ENCODE measurements at regions not wholly inside any gene's neighbourhood (a gene's known extent, or its start where the extent isn't known, plus 50 kb on each side); places are given as distances from the start of the nearest gene placed in this dataset.

DNA sequence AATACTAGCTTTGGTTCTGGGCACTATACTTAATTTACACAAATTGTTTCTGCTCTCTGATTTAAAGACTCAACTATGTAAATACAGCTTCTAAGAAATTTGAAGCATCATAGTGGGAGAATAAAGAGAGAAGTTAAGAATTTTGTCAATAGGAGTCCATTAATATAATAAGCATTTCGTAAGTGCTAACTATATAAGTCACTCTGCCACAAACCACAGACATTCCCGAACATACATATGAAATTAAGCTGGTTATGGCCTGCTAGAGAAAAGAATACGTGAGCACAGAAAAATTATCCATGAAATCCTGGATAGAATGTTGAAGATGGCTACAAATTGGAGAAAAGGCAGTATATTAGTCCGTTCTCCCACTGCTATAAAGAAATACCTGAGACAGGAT lies 526.2 kb downstream of the MRPL39 start:
- TF ChIP-seq, protein P1, sequence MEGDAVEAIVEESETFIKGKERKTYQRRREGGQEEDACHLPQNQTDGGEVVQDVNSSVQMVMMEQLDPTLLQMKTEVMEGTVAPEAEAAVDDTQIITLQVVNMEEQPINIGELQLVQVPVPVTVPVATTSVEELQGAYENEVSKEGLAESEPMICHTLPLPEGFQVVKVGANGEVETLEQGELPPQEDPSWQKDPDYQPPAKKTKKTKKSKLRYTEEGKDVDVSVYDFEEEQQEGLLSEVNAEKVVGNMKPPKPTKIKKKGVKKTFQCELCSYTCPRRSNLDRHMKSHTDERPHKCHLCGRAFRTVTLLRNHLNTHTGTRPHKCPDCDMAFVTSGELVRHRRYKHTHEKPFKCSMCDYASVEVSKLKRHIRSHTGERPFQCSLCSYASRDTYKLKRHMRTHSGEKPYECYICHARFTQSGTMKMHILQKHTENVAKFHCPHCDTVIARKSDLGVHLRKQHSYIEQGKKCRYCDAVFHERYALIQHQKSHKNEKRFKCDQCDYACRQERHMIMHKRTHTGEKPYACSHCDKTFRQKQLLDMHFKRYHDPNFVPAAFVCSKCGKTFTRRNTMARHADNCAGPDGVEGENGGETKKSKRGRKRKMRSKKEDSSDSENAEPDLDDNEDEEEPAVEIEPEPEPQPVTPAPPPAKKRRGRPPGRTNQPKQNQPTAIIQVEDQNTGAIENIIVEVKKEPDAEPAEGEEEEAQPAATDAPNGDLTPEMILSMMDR (IDR thresholded peaks at IDR 0.05) = no peak
- no peak for TF ChIP-seq POLR2A (IDR thresholded peaks at IDR 0.05)

Measured in lower leg skin (tissue), 3 donors.